HL-60 (cell line): ENCODE measurements at regions not wholly inside any gene's neighbourhood (a gene's known extent, or its start where the extent isn't known, plus 50 kb on each side); places are given as distances from the start of the nearest gene placed in this dataset.
A peak's percentile ranks its signal among the peaks of the same experiment; 100 is the strongest.

Source experiments
- DNase-seq, 2 experiments: peaks; one replicate each; pipeline ENCODE4 v3.0.0-alpha.2; 2010 to 2020; ENCODE audit warnings: low read depth in 1 of 2, low spot score in 1 of 2
- H3K27ac ChIP-seq: fragments of 250-450 bp; sonication (Bioruptor Pico); replicated peaks from 2 replicates; pipeline ENCODE4 v1.5.1; 2020; ENCODE audit warnings: mild to moderate bottlenecking, moderate library complexity
- H3K27me3 ChIP-seq: fragments of 250-450 bp; sonication (Bioruptor Pico); 2 replicates; pipeline ENCODE4 v1.5.1; 2021; ENCODE audit warnings: mild to moderate bottlenecking, moderate library complexity; ENCODE audit not compliant: insufficient read depth, poor library complexity, severe bottlenecking
- H3K4me3 ChIP-seq: replicated peaks from 2 replicates; pipeline ENCODE4 v1.5.1; 2011; ENCODE audit warnings: mild to moderate bottlenecking, control low read depth, low read length; ENCODE audit not compliant: insufficient read depth
- GABPA ChIP-seq: IDR thresholded peaks from 2 replicates; pipeline ENCODE4 v1.6.1; 2012; ENCODE audit warnings: low read depth
- POLR2AphosphoS5 ChIP-seq: IDR thresholded peaks from 2 replicates; pipeline ENCODE4 v1.6.1; 2012; ENCODE audit warnings: low read depth
- SPI1 ChIP-seq: IDR thresholded peaks from 2 replicates; pipeline ENCODE4 v1.6.1; 2012; ENCODE audit warnings: low read depth, mild to moderate bottlenecking, borderline replicate concordance
- TF ChIP-seq, protein P1 (sequence below): IDR thresholded peaks from 2 replicates; pipeline ENCODE4 v1.6.1; 2012; ENCODE audit warnings: low read depth; ENCODE audit not compliant: insufficient replicate concordance
- TF ChIP-seq, protein P2 (sequence below): IDR thresholded peaks from one replicate; pipeline ENCODE4 v1.5.1; 2011; ENCODE audit warnings: low read length, control low read depth, inconsistent platforms; ENCODE audit not compliant: insufficient read depth

DNA sequence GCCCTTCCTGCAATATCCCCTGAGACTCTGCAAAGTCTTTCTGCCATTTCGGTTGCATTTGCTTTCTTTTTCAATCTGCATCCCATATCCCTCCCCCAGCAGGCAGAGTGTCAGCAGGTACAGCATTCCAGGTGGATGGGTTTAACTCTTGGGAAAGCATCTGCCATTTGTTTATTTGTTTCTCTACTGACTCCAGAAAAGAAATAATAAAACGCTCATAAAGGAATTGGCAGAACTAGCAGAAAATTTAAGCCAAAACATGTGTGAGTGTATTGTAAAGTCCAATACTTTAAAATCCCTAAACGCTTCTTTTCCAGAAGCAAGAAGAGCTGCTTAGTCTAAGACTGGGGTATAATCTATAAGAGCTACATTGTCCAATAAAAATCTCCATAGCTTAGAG lies 393.8 kb downstream of the TNS3 start:
- Histone ChIP-seq H3K4me3 (no peak overlapping the region), H3K27me3 (no peaks in the 10 kb centered on the region), H3K27ac (no peak overlapping the region)
- TF ChIP-seq GABPA (no peak), POLR2AphosphoS5 (no peak)
- TF ChIP-seq, protein P1, sequence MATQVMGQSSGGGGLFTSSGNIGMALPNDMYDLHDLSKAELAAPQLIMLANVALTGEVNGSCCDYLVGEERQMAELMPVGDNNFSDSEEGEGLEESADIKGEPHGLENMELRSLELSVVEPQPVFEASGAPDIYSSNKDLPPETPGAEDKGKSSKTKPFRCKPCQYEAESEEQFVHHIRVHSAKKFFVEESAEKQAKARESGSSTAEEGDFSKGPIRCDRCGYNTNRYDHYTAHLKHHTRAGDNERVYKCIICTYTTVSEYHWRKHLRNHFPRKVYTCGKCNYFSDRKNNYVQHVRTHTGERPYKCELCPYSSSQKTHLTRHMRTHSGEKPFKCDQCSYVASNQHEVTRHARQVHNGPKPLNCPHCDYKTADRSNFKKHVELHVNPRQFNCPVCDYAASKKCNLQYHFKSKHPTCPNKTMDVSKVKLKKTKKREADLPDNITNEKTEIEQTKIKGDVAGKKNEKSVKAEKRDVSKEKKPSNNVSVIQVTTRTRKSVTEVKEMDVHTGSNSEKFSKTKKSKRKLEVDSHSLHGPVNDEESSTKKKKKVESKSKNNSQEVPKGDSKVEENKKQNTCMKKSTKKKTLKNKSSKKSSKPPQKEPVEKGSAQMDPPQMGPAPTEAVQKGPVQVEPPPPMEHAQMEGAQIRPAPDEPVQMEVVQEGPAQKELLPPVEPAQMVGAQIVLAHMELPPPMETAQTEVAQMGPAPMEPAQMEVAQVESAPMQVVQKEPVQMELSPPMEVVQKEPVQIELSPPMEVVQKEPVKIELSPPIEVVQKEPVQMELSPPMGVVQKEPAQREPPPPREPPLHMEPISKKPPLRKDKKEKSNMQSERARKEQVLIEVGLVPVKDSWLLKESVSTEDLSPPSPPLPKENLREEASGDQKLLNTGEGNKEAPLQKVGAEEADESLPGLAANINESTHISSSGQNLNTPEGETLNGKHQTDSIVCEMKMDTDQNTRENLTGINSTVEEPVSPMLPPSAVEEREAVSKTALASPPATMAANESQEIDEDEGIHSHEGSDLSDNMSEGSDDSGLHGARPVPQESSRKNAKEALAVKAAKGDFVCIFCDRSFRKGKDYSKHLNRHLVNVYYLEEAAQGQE, result no peak
- TF ChIP-seq, protein P2, sequence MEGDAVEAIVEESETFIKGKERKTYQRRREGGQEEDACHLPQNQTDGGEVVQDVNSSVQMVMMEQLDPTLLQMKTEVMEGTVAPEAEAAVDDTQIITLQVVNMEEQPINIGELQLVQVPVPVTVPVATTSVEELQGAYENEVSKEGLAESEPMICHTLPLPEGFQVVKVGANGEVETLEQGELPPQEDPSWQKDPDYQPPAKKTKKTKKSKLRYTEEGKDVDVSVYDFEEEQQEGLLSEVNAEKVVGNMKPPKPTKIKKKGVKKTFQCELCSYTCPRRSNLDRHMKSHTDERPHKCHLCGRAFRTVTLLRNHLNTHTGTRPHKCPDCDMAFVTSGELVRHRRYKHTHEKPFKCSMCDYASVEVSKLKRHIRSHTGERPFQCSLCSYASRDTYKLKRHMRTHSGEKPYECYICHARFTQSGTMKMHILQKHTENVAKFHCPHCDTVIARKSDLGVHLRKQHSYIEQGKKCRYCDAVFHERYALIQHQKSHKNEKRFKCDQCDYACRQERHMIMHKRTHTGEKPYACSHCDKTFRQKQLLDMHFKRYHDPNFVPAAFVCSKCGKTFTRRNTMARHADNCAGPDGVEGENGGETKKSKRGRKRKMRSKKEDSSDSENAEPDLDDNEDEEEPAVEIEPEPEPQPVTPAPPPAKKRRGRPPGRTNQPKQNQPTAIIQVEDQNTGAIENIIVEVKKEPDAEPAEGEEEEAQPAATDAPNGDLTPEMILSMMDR, result no peak
- no peak for DNase-seq

DNA sequence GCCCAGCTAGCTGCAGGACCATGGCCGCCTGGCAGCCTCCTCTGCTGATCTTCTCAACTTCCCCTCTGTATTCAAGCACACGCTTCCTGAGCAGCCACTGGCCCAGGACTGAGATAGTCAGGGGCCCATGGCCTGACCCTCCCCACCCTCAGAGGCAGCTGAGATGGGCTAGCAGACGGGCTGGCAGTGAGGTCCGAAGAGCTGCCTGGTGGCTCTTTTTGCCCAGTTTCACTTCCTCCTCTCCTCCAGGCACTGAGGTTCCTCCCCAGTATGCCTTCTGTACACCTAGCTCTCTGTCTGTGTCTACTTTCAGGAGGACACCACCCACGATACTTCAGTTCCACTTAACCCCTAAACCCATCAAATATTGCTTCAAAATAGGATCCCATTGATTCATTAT lies 395.6 kb downstream of the TNS3 start:
- Histone ChIP-seq H3K4me3 (no peak overlapping the region), H3K27ac (no peak overlapping the region), H3K27me3 (no peaks in the 10 kb centered on the region)
- TF ChIP-seq GABPA (no peak), POLR2AphosphoS5 (no peak), SPI1 (peak; percentile 19; the same call in 1 of the 2 replicates)
- DNase-seq, result peak in 1 of 2 experiments; percentile 38

DNA sequence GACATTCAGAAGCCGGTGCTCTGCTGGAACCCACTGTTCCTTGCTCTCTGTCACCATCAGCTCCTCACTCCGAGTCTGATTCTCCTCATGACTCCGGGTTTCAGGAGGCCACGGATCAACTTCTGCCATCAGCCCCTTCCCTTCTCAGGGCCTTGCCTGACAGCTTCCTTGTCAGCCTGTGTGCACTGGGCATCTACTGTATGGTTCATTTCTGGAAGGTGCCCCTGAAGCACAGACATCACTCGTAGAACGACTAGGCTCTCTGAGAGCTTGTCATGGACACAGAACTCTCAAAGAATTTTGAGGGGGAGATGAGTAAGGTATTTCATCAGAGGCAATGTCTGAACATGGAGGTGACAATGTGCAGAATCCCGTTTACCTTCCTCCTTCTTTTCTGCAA lies 396.1 kb downstream of the TNS3 start:
- no peak for TF ChIP-seq GABPA
- TF ChIP-seq, protein P1, result no peak
- TF ChIP-seq, protein P2, result no peak
- no peak for TF ChIP-seq SPI1
- no peak for TF ChIP-seq POLR2AphosphoS5
- Histone ChIP-seq H3K27me3 (no peaks in the 10 kb centered on the region), H3K4me3 (no peak overlapping the region), H3K27ac (no peak overlapping the region)
- no peak for DNase-seq

DNA sequence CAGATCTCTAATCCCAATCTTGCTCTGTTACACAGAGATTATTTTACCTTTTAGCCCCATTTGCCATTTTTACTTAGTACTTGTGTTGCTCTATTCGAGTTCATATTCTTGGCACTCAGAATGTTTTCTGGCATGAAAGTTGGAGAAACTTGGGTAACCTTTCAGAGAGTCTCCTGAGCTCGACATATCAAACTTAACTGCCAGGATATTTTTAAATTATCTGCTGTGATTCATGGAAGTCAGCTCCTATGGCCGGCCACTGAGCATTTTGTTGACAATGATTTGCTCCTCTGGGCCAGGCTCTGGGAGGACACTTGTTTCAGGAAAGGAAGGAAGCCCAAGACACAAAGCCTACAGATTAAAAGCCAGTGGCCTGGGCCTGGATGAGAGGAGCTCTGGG lies 396.7 kb downstream of the TNS3 start:
- no peaks in the 10 kb centered on the region for H3K27me3 ChIP-seq
- DNase-seq, result no peak
- no peak overlapping the region for H3K4me3 ChIP-seq
- TF ChIP-seq SPI1 (no peak), GABPA (no peak), POLR2AphosphoS5 (no peak)
- TF ChIP-seq, protein P1, result no peak
- TF ChIP-seq, protein P2, result no peak
- no peak overlapping the region for H3K27ac ChIP-seq
